T47D (cell line): ENCODE measurements at regions not wholly inside any gene's neighbourhood (a gene's known extent, or its start where the extent isn't known, plus 50 kb on each side); places are given as distances from the start of the nearest gene placed in this dataset.
A peak's percentile ranks its signal among the peaks of the same experiment; 100 is the strongest.

ENCODE experiments used
- DNase-seq, 2 experiments: peaks; one replicate each; pipeline versions ENCODE4 v3.0.0 to v3.0.0-alpha.2; 2011 to 2012; ENCODE audit warnings: low read depth in 1 of 2, low spot score in 1 of 2
- JUND ChIP-seq: IDR thresholded peaks from 2 replicates; pipeline ENCODE4 v1.6.1; 2012; ENCODE audit warnings: low read depth
- in situ Hi-C: cut with HindIII; loops from 2 replicates; pipeline ENCODE4 v1.10.0; 2016; ENCODE audit warnings: low sequenced_read_pairs, low pct_unique_long_range_greater_than_20kb

- DNase-seq: no peak
- in situ Hi-C loops: no loop called here
- TF ChIP-seq JUND: no peak
Observed at GRCh38 chr7:24500599-24500998, 72.7 kb upstream of the PALS2 start.

- in situ Hi-C loops: no loop called here
- no peak for DNase-seq
- no peak for TF ChIP-seq JUND
Observed at GRCh38 chr7:24501009-24501408, 72.2 kb upstream of the PALS2 start.

GRCh38 chr7:24501443-24502134, 71.7 kb upstream of the PALS2 start:
- no peak for DNase-seq
- no peak for TF ChIP-seq JUND
- in situ Hi-C loops: no loop called here

- in situ Hi-C loops: no loop called here
- DNase-seq: no peak
- no peak for TF ChIP-seq JUND
Observed at GRCh38 chr7:24502135-24502488, 71.1 kb upstream of the PALS2 start.

- TF ChIP-seq JUND: no peak
- in situ Hi-C loops: no loop called here
- no peak for DNase-seq
Observed at GRCh38 chr7:24503506-24503905, 69.7 kb upstream of the PALS2 start.

- DNase-seq: no peak
- TF ChIP-seq JUND: no peak
- in situ Hi-C loops: no loop called here
Observed at GRCh38 chr7:24504040-24504439, 69.2 kb upstream of the PALS2 start.

- in situ Hi-C loops: no loop called here
- no peak for DNase-seq
- TF ChIP-seq JUND: no peak
Observed at GRCh38 chr7:24504836-24505235, 68.4 kb upstream of the PALS2 start.

- in situ Hi-C loops: no loop called here
- TF ChIP-seq JUND: no peak
- DNase-seq: no peak
Observed at GRCh38 chr7:24505968-24506367, 67.3 kb upstream of the PALS2 start.

GRCh38 chr7:24508316-24508715, 64.9 kb upstream of the PALS2 start:
- DNase-seq: no peak
- in situ Hi-C loops: no loop called here
- TF ChIP-seq JUND: no peak

- no peak for TF ChIP-seq JUND
- in situ Hi-C loops: no loop called here
- peak in 1 of 2 experiments; percentile 63 for DNase-seq
Observed at GRCh38 chr7:24510759-24511158, 62.5 kb upstream of the PALS2 start.

- no peak for DNase-seq
- TF ChIP-seq JUND: no peak
- in situ Hi-C loops: no loop called here
Observed at GRCh38 chr7:24517166-24517565, 56.1 kb upstream of the PALS2 start.

- no peak for DNase-seq
- in situ Hi-C loops: no loop called here
- TF ChIP-seq JUND: no peak
Observed at GRCh38 chr7:24521917-24522623, 51.2 kb upstream of the PALS2 start.
